A204.1 (cell line): ENCODE measurements at regions not wholly inside any gene's neighbourhood (a gene's known extent, or its start where the extent isn't known, plus 50 kb on each side); places are given as distances from the start of the nearest gene placed in this dataset.
"Not testable (repeated sequence)": the region's sequence is repeated elsewhere in the genome, so short reads cannot be mapped to it uniquely, and the experiment has no call there.

ENCODE experiments used
- FAIRE-seq: peaks from 2 replicates; lab custom pipeline; 2012; peaks lifted over from hg19 to GRCh38; lab: Jason Lieb, UNC

DNA sequence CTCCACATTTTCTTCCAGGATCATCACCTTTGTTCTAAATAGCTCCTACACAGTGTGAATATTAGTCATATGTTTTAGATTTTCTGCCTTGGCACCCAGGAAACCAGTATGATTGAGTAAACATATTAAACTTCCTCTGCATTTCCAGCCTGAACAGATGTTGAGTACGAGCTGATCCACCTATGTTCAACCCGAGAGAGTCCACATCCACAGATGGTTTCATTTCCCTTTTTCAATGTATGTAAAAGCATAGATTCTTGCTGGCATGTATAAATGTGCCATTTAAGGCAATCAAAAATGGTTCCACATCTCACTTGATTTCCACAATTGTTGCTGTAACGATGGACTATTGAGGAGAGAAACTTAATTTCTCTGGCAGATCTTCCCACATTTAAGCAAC is 74.2 kb downstream of the ZNF716 start:
- not testable (repeated sequence) for FAIRE-seq

DNA sequence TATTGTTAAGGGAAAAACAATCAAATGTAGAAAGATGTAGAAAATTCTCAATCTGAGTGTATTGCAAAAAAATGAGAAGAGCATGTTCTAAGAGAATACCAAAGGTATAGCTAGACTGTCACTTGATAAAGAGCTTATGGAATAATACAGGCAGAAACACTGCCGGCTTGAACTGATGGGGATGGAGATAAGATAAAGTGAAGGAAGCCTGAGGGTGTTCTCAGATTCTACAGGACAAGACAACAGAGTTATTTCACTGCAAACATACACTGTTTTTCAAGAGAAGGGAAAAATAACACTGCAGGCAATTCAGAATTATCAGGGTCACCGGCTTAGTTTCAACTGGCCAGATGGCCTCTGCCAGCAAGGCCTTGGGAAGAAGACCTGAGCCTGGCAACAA is 80.0 kb downstream of the ZNF716 start:
- no peak for FAIRE-seq

DNA sequence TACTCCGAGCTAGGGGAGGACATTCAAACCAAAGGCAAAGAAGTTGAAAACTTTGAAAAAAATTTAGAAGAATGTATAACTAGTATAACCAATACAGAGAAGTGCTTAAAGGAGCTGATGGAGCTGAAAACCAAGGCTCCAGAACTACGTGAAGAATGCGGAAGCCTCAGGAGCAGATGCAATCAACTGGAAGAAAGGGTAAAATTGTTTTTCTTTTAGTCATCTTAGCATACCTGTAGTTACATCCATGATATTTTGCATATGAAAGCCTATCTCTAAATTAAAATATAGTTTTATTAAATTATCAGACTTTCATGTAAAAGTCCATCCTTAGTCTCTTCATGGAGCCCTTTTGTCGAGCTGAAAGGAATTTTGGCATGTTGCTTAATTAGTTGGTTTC is 90.7 kb downstream of the ZNF716 start:
- not testable (repeated sequence) for FAIRE-seq

DNA sequence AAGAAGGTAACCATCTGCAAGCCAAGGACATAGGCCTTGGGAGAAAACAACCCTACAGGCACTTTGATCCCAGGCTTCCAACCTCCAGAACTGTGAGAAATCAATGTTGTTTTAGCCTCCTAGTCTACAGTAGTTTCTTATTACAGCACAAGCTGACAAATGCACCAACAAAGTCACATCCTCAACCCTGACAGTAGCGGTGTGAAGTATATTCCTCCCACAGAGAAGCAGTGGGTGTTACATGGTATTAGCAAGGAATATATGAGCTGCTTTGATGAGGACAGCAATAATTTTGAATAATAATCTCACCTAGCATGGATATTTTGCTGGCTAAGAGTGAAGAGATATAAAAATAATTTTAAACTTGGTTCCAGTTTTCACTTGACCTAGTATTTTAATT is 92.4 kb downstream of the ZNF716 start:
- not testable (repeated sequence) for FAIRE-seq

DNA sequence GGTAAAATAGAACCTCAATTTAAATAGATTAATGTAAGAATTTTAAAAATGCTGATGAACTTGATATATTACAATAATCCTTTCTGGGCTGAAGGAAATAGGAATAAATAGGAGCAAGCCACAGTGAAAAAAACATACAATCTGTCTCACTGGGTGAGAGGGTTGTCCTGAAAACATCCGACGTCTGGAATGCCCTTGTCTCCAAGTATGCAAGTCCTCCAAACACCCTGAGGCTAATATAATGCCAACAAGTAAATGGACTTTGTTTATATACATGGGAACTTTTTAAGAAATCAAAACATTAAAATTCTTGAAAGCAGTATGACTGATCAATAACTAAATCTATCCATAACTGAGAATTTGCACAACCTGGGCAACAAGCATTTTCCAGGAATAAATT is 97.4 kb downstream of the ZNF716 start:
- not testable (repeated sequence) for FAIRE-seq

DNA sequence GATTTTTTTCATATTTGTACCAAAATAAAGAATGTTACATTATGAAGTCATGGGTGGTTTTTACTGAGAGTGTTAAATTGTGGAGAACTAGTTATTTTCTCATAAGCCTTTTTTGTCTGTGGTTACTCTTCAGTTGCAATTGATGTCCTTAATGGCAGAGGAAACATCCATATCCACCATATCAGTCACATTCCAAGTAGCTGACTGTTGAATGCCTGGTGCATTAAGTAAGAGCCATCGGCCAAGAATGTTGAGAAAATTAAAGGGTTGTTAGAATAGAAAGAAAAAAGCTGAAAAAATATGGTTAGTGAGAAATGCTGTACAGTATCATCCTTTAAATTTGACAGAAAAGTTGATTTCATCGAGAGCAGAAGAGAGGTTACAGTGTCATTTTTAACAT is 100.0 kb downstream of the ZNF716 start:
- not testable (repeated sequence) for FAIRE-seq

DNA sequence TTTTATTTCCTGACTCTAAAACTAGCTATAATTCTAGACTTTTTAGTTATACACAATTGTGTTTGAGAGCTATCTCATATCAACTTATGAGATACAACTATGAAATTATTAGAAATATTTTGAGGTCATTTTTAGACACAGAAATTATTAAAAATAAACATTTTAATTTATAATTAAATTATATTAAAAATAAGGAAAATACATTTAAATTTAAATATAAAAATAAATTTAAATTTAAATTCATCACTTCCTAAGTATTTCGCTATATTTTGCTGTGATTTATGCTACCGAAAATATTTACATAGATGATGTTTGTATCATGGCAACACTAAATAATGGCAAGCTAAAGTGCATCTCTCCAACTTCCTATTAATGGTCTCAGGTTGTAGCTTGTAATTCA is 105.7 kb downstream of the ZNF716 start:
- peak; percentile 97 for FAIRE-seq

DNA sequence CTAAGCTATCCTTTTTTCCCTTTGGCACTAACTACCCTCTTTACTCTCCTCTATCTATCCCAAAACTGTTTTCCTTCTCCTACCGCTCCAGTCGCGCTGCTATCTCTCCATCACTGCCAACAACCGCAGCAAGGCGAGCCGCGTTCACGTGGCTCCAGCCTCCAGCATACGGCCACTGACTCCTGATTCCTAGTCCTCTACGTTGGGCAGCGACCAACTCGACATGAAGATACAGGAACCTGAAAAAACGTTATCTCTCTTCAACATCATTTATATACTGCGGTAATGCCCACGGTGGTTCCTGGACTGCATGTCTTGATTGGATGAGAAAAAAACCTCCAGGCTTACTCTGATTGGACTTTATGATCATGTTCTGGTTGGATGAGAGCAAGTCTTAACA is 129.5 kb downstream of the ZNF716 start:
- no peak for FAIRE-seq
